OCI-LY7 (cell line): ENCODE measurements at regions not wholly inside any gene's neighbourhood (a gene's known extent, or its start where the extent isn't known, plus 50 kb on each side); places are given as distances from the start of the nearest gene placed in this dataset.

ENCODE experiments used
- BruUV-seq: library from RNA; stranded (reverse); fragments of 400-500 nt; replicated peaks from 2 replicates; lab custom pipeline; 2021; lab: Mats Ljungman, UMichigan
- CTCF ChIA-PET: fragments of 300-600 bp; sonication (Branson Sonifier 250); formaldehyde crosslinking; loops from one replicate; lab custom pipeline; 2022; ENCODE audit warnings: antibody characterized with exemption; ENCODE audit not compliant: unreplicated experiment; lab: Charles Lee
- POLR2A ChIA-PET: fragments of 300-600 bp; sonication (Branson Sonifier 250); formaldehyde crosslinking; loops from one replicate; lab custom pipeline; 2022; ENCODE audit warnings: antibody characterized with exemption; lab: Charles Lee
- DNase-seq: peaks from one replicate; pipeline ENCODE4 v3.0.0-alpha.2; 2015; ENCODE audit warnings: low spot score
- H2AFZ ChIP-seq: fragments of 200-600 bp; sonication (generic), shearing (Covaris generic); 2 replicates; pipeline ENCODE4 v1.6.1; 2014; ENCODE audit warnings: mild to moderate bottlenecking, antibody characterized with exemption, low read length, moderate library complexity
- H3K27ac ChIP-seq: fragments of 200-600 bp; sonication (generic); 2 replicates; pipeline ENCODE4 v1.5.1; 2014; ENCODE audit warnings: mixed run types, low read depth, mild to moderate bottlenecking, moderate library complexity, low read length, inconsistent platforms; ENCODE audit not compliant: poor library complexity, severe bottlenecking
- H3K36me3 ChIP-seq: fragments of 200-600 bp; sonication (generic); 2 replicates; pipeline ENCODE4 v1.6.1; 2014; ENCODE audit warnings: mild to moderate bottlenecking, antibody characterized with exemption, low read length, moderate library complexity, mixed read lengths; ENCODE audit not compliant: insufficient read depth
- H3K4me1 ChIP-seq: fragments of 200-600 bp; sonication (generic); 2 replicates; pipeline ENCODE4 v1.5.1; 2014; ENCODE audit warnings: mild to moderate bottlenecking, low read length; ENCODE audit not compliant: insufficient read depth, poor library complexity, severe bottlenecking
- H3K4me2 ChIP-seq: fragments of 200-600 bp; sonication (generic); 2 replicates; pipeline ENCODE4 v1.6.1; 2014; ENCODE audit warnings: mild to moderate bottlenecking, low read length
- H3K4me3 ChIP-seq: fragments of 200-600 bp; sonication (generic); 2 replicates; pipeline ENCODE4 v1.5.1; 2014; ENCODE audit warnings: mild to moderate bottlenecking, low read depth, low read length; ENCODE audit not compliant: poor library complexity, severe bottlenecking
- H3K79me2 ChIP-seq: fragments of 200-600 bp; sonication (generic); 2 replicates; pipeline ENCODE4 v1.6.1; 2016; ENCODE audit warnings: low read depth, mild to moderate bottlenecking, low read length, moderate library complexity, mixed read lengths; ENCODE audit not compliant: insufficient read depth
- H3K9me2 ChIP-seq: fragments of 200-600 bp; sonication (generic); 2 replicates; pipeline ENCODE4 v1.6.1; 2016; ENCODE audit warnings: mild to moderate bottlenecking, low read length, mixed read lengths; ENCODE audit not compliant: insufficient read depth
- H3K9me3 ChIP-seq: fragments of 200-600 bp; sonication (generic); 2 replicates; pipeline ENCODE4 v1.6.1; 2014; ENCODE audit warnings: mild to moderate bottlenecking, mixed run types, low read length, mixed read lengths
- H4K20me1 ChIP-seq: fragments of 200-600 bp; sonication (generic); 2 replicates; pipeline ENCODE4 v1.6.1; 2014; ENCODE audit warnings: mild to moderate bottlenecking, antibody characterized with exemption, low read length, moderate library complexity, mixed read lengths; ENCODE audit not compliant: insufficient read depth
- CTCF ChIP-seq: fragments of 200-600 bp; sonication (generic); conservative IDR thresholded peaks from 2 replicates; pipeline ENCODE4 v1.5.1; 2014; ENCODE audit warnings: mild to moderate bottlenecking, antibody characterized with exemption, low read length, moderate library complexity, mixed read lengths
- EZH2phosphoT487 ChIP-seq: fragments of 200-600 bp; sonication (generic); IDR thresholded peaks from 2 replicates; pipeline ENCODE4 v1.6.1; 2018; ENCODE audit warnings: low read depth, borderline replicate concordance, mild to moderate bottlenecking, mixed run types, antibody characterized with exemption, low read length, moderate library complexity, mixed read lengths
- intact Hi-C: fragments of 100-400 bp; cut with micrococcal nuclease; formaldehyde crosslinking; loops from one replicate; pipeline ENCODE4 v1.10.0; 2022; ENCODE audit not compliant: unreplicated experiment

GRCh38 chr10:128268015-128268722, 141.9 kb upstream of the MKI67 start:
- Histone ChIP-seq H3K4me1 (no peaks in the 10 kb centered on the region), H3K79me2 (no peaks in the 10 kb centered on the region), H3K4me2 (no peak overlapping the region), H3K27ac (no peak overlapping the region), H2AFZ (no peak overlapping the region), H3K9me3 (no peaks in the 10 kb centered on the region), H4K20me1 (no peaks in the 10 kb centered on the region), H3K9me2 (no peaks in the 10 kb centered on the region), H3K4me3 (no peak overlapping the region), H3K36me3 (no peaks in the 10 kb centered on the region)
- BruUV-seq: no TSS peak
- peak; percentile 24 for DNase-seq
- ChIA-PET CTCF (no interaction called here), POLR2A (interaction anchor here (0.5 kb wide), 1 partner anchor 500 kb away, joined by 3 read pairs; no protein-coding TSS in a partner anchor)
- TF ChIP-seq CTCF: peak; percentile 76
- no peak for TF ChIP-seq EZH2phosphoT487
- intact Hi-C loops: no loop called here

- Histone ChIP-seq H3K9me3 (no peaks in the 10 kb centered on the region), H4K20me1 (no peaks in the 10 kb centered on the region), H3K4me3 (no peak overlapping the region), H3K4me1 (no peaks in the 10 kb centered on the region), H3K36me3 (no peaks in the 10 kb centered on the region), H3K9me2 (no peaks in the 10 kb centered on the region), H2AFZ (no peak overlapping the region), H3K27ac (no peak overlapping the region), H3K4me2 (no peak overlapping the region), H3K79me2 (no peaks in the 10 kb centered on the region)
- DNase-seq: no peak
- intact Hi-C loops: no loop called here
- TF ChIP-seq CTCF (no peak), EZH2phosphoT487 (no peak)
- CTCF ChIA-PET: no interaction called here
- no TSS peak for BruUV-seq
- POLR2A ChIA-PET: interaction anchor here (0.6 kb wide), 1 partner anchor 887 kb away, joined by 3 read pairs; no protein-coding TSS in a partner anchor
These were observed 148.7 kb upstream of the MKI67 start for GRCh38 chr10:128274938-128275337.
